HL-60 (cell line): ENCODE measurements at regions not wholly inside any gene's neighbourhood (a gene's known extent, or its start where the extent isn't known, plus 50 kb on each side); places are given as distances from the start of the nearest gene placed in this dataset.

Experiments
- DNase-seq, 2 experiments: peaks; one replicate each; pipeline ENCODE4 v3.0.0-alpha.2; 2010 to 2020; ENCODE audit warnings: low read depth in 1 of 2, low spot score in 1 of 2
- H3K27ac ChIP-seq: fragments of 250-450 bp; sonication (Bioruptor Pico); replicated peaks from 2 replicates; pipeline ENCODE4 v1.5.1; 2020; ENCODE audit warnings: mild to moderate bottlenecking, moderate library complexity
- H3K27me3 ChIP-seq: fragments of 250-450 bp; sonication (Bioruptor Pico); 2 replicates; pipeline ENCODE4 v1.5.1; 2021; ENCODE audit warnings: mild to moderate bottlenecking, moderate library complexity; ENCODE audit not compliant: insufficient read depth, poor library complexity, severe bottlenecking
- H3K4me3 ChIP-seq: replicated peaks from 2 replicates; pipeline ENCODE4 v1.5.1; 2011; ENCODE audit warnings: mild to moderate bottlenecking, control low read depth, low read length; ENCODE audit not compliant: insufficient read depth
- GABPA ChIP-seq: IDR thresholded peaks from 2 replicates; pipeline ENCODE4 v1.6.1; 2012; ENCODE audit warnings: low read depth
- POLR2AphosphoS5 ChIP-seq: IDR thresholded peaks from 2 replicates; pipeline ENCODE4 v1.6.1; 2012; ENCODE audit warnings: low read depth
- SPI1 ChIP-seq: IDR thresholded peaks from 2 replicates; pipeline ENCODE4 v1.6.1; 2012; ENCODE audit warnings: low read depth, mild to moderate bottlenecking, borderline replicate concordance
- TF ChIP-seq, protein P1 (sequence below): IDR thresholded peaks from 2 replicates; pipeline ENCODE4 v1.6.1; 2012; ENCODE audit warnings: low read depth; ENCODE audit not compliant: insufficient replicate concordance
- TF ChIP-seq, protein P2 (sequence below): IDR thresholded peaks from one replicate; pipeline ENCODE4 v1.5.1; 2011; ENCODE audit warnings: low read length, control low read depth, inconsistent platforms; ENCODE audit not compliant: insufficient read depth

DNA sequence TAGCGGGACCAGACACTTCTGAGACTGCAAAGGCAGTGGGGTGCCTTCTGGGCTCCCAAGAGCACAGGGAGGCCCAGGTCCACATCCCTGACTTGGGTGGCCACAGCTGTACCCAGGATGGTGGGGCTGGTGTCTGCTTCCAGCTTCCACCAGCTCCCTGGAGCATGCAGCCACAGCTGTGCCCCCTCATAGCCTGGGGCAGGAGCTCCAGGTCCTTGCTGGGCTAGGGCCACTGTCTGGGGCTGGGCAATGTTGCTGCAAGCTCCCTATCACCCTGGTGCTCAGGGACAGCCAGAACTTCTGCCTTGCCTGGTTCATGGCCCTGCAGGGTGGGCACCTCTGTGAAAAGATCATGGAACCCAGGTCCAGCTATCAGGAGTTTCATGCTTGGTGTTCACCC is 673.9 kb downstream of the SH3BGRL start:
- H3K27ac ChIP-seq, result no peak overlapping the region
- DNase-seq, result no peak
- H3K27me3 ChIP-seq, result no peaks in the 10 kb centered on the region
- H3K4me3 ChIP-seq, result no peak overlapping the region
- TF ChIP-seq, protein P1, sequence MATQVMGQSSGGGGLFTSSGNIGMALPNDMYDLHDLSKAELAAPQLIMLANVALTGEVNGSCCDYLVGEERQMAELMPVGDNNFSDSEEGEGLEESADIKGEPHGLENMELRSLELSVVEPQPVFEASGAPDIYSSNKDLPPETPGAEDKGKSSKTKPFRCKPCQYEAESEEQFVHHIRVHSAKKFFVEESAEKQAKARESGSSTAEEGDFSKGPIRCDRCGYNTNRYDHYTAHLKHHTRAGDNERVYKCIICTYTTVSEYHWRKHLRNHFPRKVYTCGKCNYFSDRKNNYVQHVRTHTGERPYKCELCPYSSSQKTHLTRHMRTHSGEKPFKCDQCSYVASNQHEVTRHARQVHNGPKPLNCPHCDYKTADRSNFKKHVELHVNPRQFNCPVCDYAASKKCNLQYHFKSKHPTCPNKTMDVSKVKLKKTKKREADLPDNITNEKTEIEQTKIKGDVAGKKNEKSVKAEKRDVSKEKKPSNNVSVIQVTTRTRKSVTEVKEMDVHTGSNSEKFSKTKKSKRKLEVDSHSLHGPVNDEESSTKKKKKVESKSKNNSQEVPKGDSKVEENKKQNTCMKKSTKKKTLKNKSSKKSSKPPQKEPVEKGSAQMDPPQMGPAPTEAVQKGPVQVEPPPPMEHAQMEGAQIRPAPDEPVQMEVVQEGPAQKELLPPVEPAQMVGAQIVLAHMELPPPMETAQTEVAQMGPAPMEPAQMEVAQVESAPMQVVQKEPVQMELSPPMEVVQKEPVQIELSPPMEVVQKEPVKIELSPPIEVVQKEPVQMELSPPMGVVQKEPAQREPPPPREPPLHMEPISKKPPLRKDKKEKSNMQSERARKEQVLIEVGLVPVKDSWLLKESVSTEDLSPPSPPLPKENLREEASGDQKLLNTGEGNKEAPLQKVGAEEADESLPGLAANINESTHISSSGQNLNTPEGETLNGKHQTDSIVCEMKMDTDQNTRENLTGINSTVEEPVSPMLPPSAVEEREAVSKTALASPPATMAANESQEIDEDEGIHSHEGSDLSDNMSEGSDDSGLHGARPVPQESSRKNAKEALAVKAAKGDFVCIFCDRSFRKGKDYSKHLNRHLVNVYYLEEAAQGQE, result no peak
- TF ChIP-seq SPI1, result no peak
- TF ChIP-seq, protein P2, sequence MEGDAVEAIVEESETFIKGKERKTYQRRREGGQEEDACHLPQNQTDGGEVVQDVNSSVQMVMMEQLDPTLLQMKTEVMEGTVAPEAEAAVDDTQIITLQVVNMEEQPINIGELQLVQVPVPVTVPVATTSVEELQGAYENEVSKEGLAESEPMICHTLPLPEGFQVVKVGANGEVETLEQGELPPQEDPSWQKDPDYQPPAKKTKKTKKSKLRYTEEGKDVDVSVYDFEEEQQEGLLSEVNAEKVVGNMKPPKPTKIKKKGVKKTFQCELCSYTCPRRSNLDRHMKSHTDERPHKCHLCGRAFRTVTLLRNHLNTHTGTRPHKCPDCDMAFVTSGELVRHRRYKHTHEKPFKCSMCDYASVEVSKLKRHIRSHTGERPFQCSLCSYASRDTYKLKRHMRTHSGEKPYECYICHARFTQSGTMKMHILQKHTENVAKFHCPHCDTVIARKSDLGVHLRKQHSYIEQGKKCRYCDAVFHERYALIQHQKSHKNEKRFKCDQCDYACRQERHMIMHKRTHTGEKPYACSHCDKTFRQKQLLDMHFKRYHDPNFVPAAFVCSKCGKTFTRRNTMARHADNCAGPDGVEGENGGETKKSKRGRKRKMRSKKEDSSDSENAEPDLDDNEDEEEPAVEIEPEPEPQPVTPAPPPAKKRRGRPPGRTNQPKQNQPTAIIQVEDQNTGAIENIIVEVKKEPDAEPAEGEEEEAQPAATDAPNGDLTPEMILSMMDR, result no peak
- no peak for TF ChIP-seq POLR2AphosphoS5

DNA sequence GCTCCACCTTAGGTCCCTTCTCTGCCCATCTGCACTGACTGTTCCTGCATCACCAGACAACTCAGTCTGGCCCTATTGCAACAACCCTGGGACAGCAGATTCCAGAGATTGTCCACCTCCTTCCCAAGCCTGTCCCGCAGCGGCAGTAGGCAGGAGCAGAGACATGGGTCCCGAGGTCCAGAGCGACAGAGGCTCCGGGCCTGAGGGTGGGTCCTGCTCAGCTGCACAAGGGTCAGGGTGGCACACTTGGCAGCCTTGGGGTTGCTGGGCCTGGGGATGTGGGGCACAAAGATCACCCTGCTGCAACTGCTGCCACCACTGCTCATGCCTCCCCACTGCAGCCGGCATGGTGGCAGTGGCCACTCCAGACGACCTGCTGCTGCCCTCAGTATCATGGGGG is 674.5 kb downstream of the SH3BGRL start:
- TF ChIP-seq GABPA (no peak), SPI1 (no peak), POLR2AphosphoS5 (no peak)
- TF ChIP-seq, protein P1, result no peak
- TF ChIP-seq, protein P2, result no peak
- Histone ChIP-seq H3K27me3 (no peaks in the 10 kb centered on the region), H3K4me3 (no peak overlapping the region), H3K27ac (no peak overlapping the region)
- no peak for DNase-seq

DNA sequence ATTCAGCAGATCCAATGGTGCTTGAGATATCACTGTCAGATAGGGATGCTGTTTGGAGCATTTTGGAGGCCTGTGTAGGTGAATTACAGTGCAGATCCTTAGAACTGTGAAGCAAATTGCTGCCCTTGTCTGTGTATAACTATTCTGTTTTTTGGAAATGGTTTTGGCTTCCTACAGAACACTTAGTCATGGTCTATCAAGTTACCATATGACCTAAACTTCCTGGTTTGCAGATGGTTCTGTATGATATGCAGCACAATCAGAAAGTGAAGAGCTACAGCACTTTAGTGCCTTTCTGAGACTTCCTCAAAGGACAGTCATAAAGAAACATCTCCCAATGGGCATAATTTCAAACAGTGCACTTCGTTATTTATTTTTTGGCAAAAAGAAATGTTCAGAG is 688.6 kb downstream of the SH3BGRL start:
- H3K27ac ChIP-seq, result no peak overlapping the region
- TF ChIP-seq GABPA (no peak), SPI1 (no peak), POLR2AphosphoS5 (no peak)
- TF ChIP-seq, protein P2, result no peak
- TF ChIP-seq, protein P1, result no peak
- H3K27me3 ChIP-seq, result no peaks in the 10 kb centered on the region
- no peak for DNase-seq
- H3K4me3 ChIP-seq, result no peak overlapping the region
